Right lobe of liver (tissue), 6 donors: ENCODE measurements at regions not wholly inside any gene's neighbourhood (a gene's known extent, or its start where the extent isn't known, plus 50 kb on each side); places are given as distances from the start of the nearest gene placed in this dataset.

ENCODE experiments used
- ATAC-seq, 4 donors: fragments of 200-7000 bp; cut with Tn5 transposase; one replicate each; pipeline ENCODE4 v1.9.1; 2020; ENCODE audit warnings: mild to moderate bottlenecking in 4 of 4, moderate library complexity in 4 of 4
- DNase-seq, 3 donors: peaks; one replicate each; pipeline ENCODE4 v3.0.0-alpha.2; 2020
- H3K27ac ChIP-seq, 3 donors: fragments of 200-600 bp; one replicate each; pipeline ENCODE4 v1.8.0; 2022
- H3K27me3 ChIP-seq, 2 donors: fragments of 200-600 bp; one replicate each; pipeline ENCODE4 v1.8.0; 2022
- H3K36me3 ChIP-seq, 4 donors: fragments of 200-600 bp; sonication (generic) in 1 of 4; one replicate each; pipeline versions ENCODE4 v1.5.1 to v1.8.0; 2017 to 2022; ENCODE audit warnings: control low read depth in 1 of 4
- H3K4me1 ChIP-seq, 4 donors: fragments of 200-600 bp; sonication (generic) in 1 of 4; one replicate each; pipeline versions ENCODE4 v1.5.1 to v1.8.0; 2017 to 2022; ENCODE audit warnings: control low read depth in 1 of 4
- H3K4me3 ChIP-seq, 3 donors: fragments of 200-600 bp; one replicate each; pipeline ENCODE4 v1.8.0; 2022
- H3K9me3 ChIP-seq, 4 donors: fragments of 200-600 bp; sonication (generic) in 1 of 4; one replicate each; pipeline versions ENCODE4 v1.5.1 to v1.8.0; 2017 to 2022; ENCODE audit warnings: control low read depth in 1 of 4
- POLR2A ChIP-seq: fragments of 450-650 bp; IDR thresholded peaks from one replicate; pipeline ENCODE4 v1.6.1; 2017; ENCODE audit warnings: antibody characterized with exemption, mild to moderate bottlenecking
- WGBS: methylation state at CpG from one replicate; pipeline ENCODE4 v1.1.6; 2018; ENCODE audit warnings: low coverage, low lambda C conversion rate; ENCODE audit not compliant: insufficient coverage; ENCODE audit errors: missing lambda C conversion rate; 5-methylcytosine and 5-hydroxymethylcytosine counted together
- intact Hi-C, 2 donors: fragments of 100-400 bp; cut with DNase I; formaldehyde crosslinking; loops; one replicate each; pipeline versions ENCODE4 v1.11.2 to v1.14.1; 2022
- TF ChIP-seq, protein P1 (sequence below), 4 donors: fragments of 200-600 bp in 3 of 4; fragments of 450-650 bp in 1 of 4; IDR thresholded peaks; one replicate each; pipeline versions ENCODE4 v1.5.1 to v1.8.0; 2016 to 2022; ENCODE audit warnings: antibody characterized with exemption in 4 of 4, mild to moderate bottlenecking in 2 of 4
- donor health status: DM: no; HTN: yes; CAD: no.
- donor health status: DM: no; HTN: no; CAD: no.
- donor health status: DM: no; HTN: no; CAD: no.
- donor health status: DM: no; HTN: yes; CAD: no.
- donor health status: DM: no; HTN: yes; CAD: no.

- no peaks in the 10 kb centered on the region for H3K36me3 ChIP-seq
- no peaks in the 10 kb centered on the region for H3K9me3 ChIP-seq
- no peak overlapping the region for H3K27ac ChIP-seq
- no peak for DNase-seq
- intact Hi-C loops: no loop called here
- H3K4me1 ChIP-seq: no peaks in the 10 kb centered on the region
- no peak for ATAC-seq
- WGBS: 94% methylated on average over 2 of the region's 3 CpGs
- H3K27me3 ChIP-seq: no peaks in the 10 kb centered on the region
- H3K4me3 ChIP-seq: no peak overlapping the region
- TF ChIP-seq, protein P1, sequence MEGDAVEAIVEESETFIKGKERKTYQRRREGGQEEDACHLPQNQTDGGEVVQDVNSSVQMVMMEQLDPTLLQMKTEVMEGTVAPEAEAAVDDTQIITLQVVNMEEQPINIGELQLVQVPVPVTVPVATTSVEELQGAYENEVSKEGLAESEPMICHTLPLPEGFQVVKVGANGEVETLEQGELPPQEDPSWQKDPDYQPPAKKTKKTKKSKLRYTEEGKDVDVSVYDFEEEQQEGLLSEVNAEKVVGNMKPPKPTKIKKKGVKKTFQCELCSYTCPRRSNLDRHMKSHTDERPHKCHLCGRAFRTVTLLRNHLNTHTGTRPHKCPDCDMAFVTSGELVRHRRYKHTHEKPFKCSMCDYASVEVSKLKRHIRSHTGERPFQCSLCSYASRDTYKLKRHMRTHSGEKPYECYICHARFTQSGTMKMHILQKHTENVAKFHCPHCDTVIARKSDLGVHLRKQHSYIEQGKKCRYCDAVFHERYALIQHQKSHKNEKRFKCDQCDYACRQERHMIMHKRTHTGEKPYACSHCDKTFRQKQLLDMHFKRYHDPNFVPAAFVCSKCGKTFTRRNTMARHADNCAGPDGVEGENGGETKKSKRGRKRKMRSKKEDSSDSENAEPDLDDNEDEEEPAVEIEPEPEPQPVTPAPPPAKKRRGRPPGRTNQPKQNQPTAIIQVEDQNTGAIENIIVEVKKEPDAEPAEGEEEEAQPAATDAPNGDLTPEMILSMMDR (IDR thresholded peaks at IDR 0.05): no peak
Measured at GRCh38 chr15:66937588-66937987, 127.8 kb upstream of the SMAD3 start.

- 90% methylated on average over 2 of the region's 3 CpGs for WGBS
- DNase-seq (no peak), ATAC-seq (no peak)
Measured at GRCh38 chr15:66938114-66938830, 127.1 kb upstream of the SMAD3 start.

GRCh38 chr15:66939016-66939415 is 126.4 kb upstream of the SMAD3 start:
- intact Hi-C loops: no loop called here
- ATAC-seq (no peak), DNase-seq (no peak)
- Histone ChIP-seq H3K4me1 (no peaks in the 10 kb centered on the region), H3K27me3 (no peaks in the 10 kb centered on the region), H3K36me3 (no peaks in the 10 kb centered on the region), H3K27ac (no peak overlapping the region), H3K4me3 (no peak overlapping the region), H3K9me3 (no peaks in the 10 kb centered on the region)
- TF ChIP-seq, protein P1 (IDR thresholded peaks at IDR 0.05): no peak
- no peak for TF ChIP-seq POLR2A
- WGBS: no CpG with 5 or more reads among the region's 3 CpGs

More at GRCh38 chr15:66938114-66938830, 127.1 kb upstream of the SMAD3 start:
- Histone ChIP-seq H3K9me3 (no peaks in the 10 kb centered on the region), H3K4me1 (no peaks in the 10 kb centered on the region), H3K27me3 (no peaks in the 10 kb centered on the region), H3K36me3 (no peaks in the 10 kb centered on the region), H3K4me3 (no peak overlapping the region), H3K27ac (no peak overlapping the region)
- TF ChIP-seq, protein P1 (IDR thresholded peaks at IDR 0.05): no peak
- no peak for TF ChIP-seq POLR2A
- intact Hi-C loops: no loop called here

- no peaks in the 10 kb centered on the region for H3K27me3 ChIP-seq
- ATAC-seq: no peak
- 95% methylated on average over 4 of the region's 8 CpGs for WGBS
- no peak for TF ChIP-seq POLR2A
- TF ChIP-seq, protein P1 (IDR thresholded peaks at IDR 0.05): no peak
- DNase-seq: no peak
- no peak overlapping the region for H3K27ac ChIP-seq
- H3K4me3 ChIP-seq: no peak overlapping the region
- no peaks in the 10 kb centered on the region for H3K4me1 ChIP-seq
- intact Hi-C loops: loop anchor here in 1 of 2 donors (10.0 kb wide), 1 partner anchor 365 kb away; no protein-coding TSS in a partner anchor
- H3K36me3 ChIP-seq: no peaks in the 10 kb centered on the region
- no peaks in the 10 kb centered on the region for H3K9me3 ChIP-seq
Measured at GRCh38 chr15:66939451-66940023, 125.9 kb upstream of the SMAD3 start.
